ENCODE measurements at regions not wholly inside any gene's neighbourhood (a gene's known extent, or its start where the extent isn't known, plus 50 kb on each side); places are given as distances from the start of the nearest gene placed in this dataset.

- Histone ChIP-seq H3F3A (ENCODE audit: insufficient read depth) (no peaks in the 10 kb centered on the region; the same call in 1 of the 2 replicates), H3K79me2 (ENCODE audit: insufficient read depth) (no peaks in the 10 kb centered on the region), H3K36me3 (ENCODE audit: low read depth) (no peaks in the 10 kb centered on the region), H3K27ac (no peak overlapping the region), H2AFZ (peak overlapping the region; percentile 47; the same call in 1 of the 2 replicates), H3K9me3 (ENCODE audit: low read depth) (no peaks in the 10 kb centered on the region), H3K4me3 (no peak overlapping the region), H4K20me1 (ENCODE audit: insufficient read depth) (no peaks in the 10 kb centered on the region), H3K9ac (no peak overlapping the region), H3K27me3 (replicated peaks; ENCODE audit: insufficient read depth) (no peaks in the 10 kb centered on the region), H3K4me1 (ENCODE audit: insufficient read depth) (peaks cover 18% of the 10 kb centered on the region; the same call in 1 of the 2 replicates), H3K4me2 (ENCODE audit: unreplicated experiment) (no peak overlapping the region), H3K9me2 (ENCODE audit: insufficient read depth) (no peaks in the 10 kb centered on the region)
- WGBS, 2 experiments (ENCODE audit: low coverage in 1 of 2, low lambda C conversion rate in 2 of 2, missing lambda C conversion rate in 2 of 2), result 7 to 11% methylated on average over 1 of the region's 1 CpG
- no peak for DNase-seq
- in situ Hi-C loops (cut with MboI), result no loop called here
- no peak for TF ChIP-seq EZH2 (IDR thresholded peaks at IDR 0.05; ENCODE audit: insufficient read depth, poor library complexity, severe bottlenecking)
- TF ChIP-seq EZH2phosphoT487 (IDR thresholded peaks at IDR 0.05; ENCODE audit: insufficient read depth, low read depth), result no peak
These were observed 245.0 kb upstream of the RND3 start for GRCh38 chr2:150732491-150732890.

- H3K4me3 ChIP-seq, result no peak overlapping the region
- no peaks in the 10 kb centered on the region for H3K27me3 ChIP-seq (replicated peaks; ENCODE audit: insufficient read depth)
- H3K9me2 ChIP-seq (ENCODE audit: insufficient read depth), result no peaks in the 10 kb centered on the region
- in situ Hi-C loops (cut with MboI), result no loop called here
- no peaks in the 10 kb centered on the region for H4K20me1 ChIP-seq (ENCODE audit: insufficient read depth)
- peaks cover 18% of the 10 kb centered on the region; the same call in 1 of the 2 replicates for H3K4me1 ChIP-seq (ENCODE audit: insufficient read depth)
- TF ChIP-seq EZH2 (IDR thresholded peaks at IDR 0.05; ENCODE audit: insufficient read depth, poor library complexity, severe bottlenecking), result no peak
- TF ChIP-seq EZH2phosphoT487 (IDR thresholded peaks at IDR 0.05; ENCODE audit: insufficient read depth, low read depth), result no peak
- no peaks in the 10 kb centered on the region for H3K9me3 ChIP-seq (ENCODE audit: low read depth)
- peak; percentile 86 for DNase-seq
- H3K79me2 ChIP-seq (ENCODE audit: insufficient read depth), result no peaks in the 10 kb centered on the region
- no peaks in the 10 kb centered on the region for H3K36me3 ChIP-seq (ENCODE audit: low read depth)
- H3K27ac ChIP-seq, result 0 out of 2 replicates have a peak overlapping the region, but pooled peaks have one; percentile 6
- H2AFZ ChIP-seq, result no peak overlapping the region; the same call in 1 of the 2 replicates
- H3K4me2 ChIP-seq (ENCODE audit: unreplicated experiment), result no peak overlapping the region
- H3K9ac ChIP-seq, result 0 out of 2 replicates have a peak overlapping the region, but pooled peaks have one; percentile 17
- no peaks in the 10 kb centered on the region; the same call in 1 of the 2 replicates for H3F3A ChIP-seq (ENCODE audit: insufficient read depth)
These were observed 244.6 kb upstream of the RND3 start for GRCh38 chr2:150732064-150732463.

- 53% methylated on average over 4 of the region's 4 CpGs for WGBS, 2 experiments (ENCODE audit: low coverage in 1 of 2, low lambda C conversion rate in 2 of 2, missing lambda C conversion rate in 2 of 2)
- Histone ChIP-seq H3K4me3 (no peak overlapping the region), H3F3A (ENCODE audit: insufficient read depth) (no peaks in the 10 kb centered on the region; the same call in 1 of the 2 replicates), H3K36me3 (ENCODE audit: low read depth) (no peaks in the 10 kb centered on the region), H2AFZ (no peak overlapping the region), H3K9me3 (ENCODE audit: low read depth) (no peaks in the 10 kb centered on the region), H3K9ac (no peak overlapping the region), H3K27me3 (replicated peaks; ENCODE audit: insufficient read depth) (no peaks in the 10 kb centered on the region), H3K27ac (no peak overlapping the region), H4K20me1 (ENCODE audit: insufficient read depth) (no peaks in the 10 kb centered on the region), H3K9me2 (ENCODE audit: insufficient read depth) (no peaks in the 10 kb centered on the region), H3K79me2 (ENCODE audit: insufficient read depth) (no peaks in the 10 kb centered on the region), H3K4me1 (ENCODE audit: insufficient read depth) (peaks cover 18% of the 10 kb centered on the region; the same call in 1 of the 2 replicates), H3K4me2 (ENCODE audit: unreplicated experiment) (no peak overlapping the region)
- DNase-seq, result peak; percentile 66
- in situ Hi-C loops (cut with MboI), result no loop called here
- no peak for TF ChIP-seq EZH2phosphoT487 (IDR thresholded peaks at IDR 0.05; ENCODE audit: insufficient read depth, low read depth)
- TF ChIP-seq EZH2 (IDR thresholded peaks at IDR 0.05; ENCODE audit: insufficient read depth, poor library complexity, severe bottlenecking), result no peak
These were observed 242.1 kb upstream of the RND3 start for GRCh38 chr2:150729495-150729955.

GRCh38 chr2:150718280-150718679 lies 230.8 kb upstream of the RND3 start:
- Histone ChIP-seq H3K27me3 (replicated peaks; ENCODE audit: insufficient read depth) (no peaks in the 10 kb centered on the region), H3F3A (ENCODE audit: insufficient read depth) (peaks cover 14% of the 10 kb centered on the region), H3K9me2 (ENCODE audit: insufficient read depth) (no peaks in the 10 kb centered on the region), H3K4me3 (no peak overlapping the region), H4K20me1 (ENCODE audit: insufficient read depth) (no peaks in the 10 kb centered on the region), H3K9ac (no peak overlapping the region), H2AFZ (no peak overlapping the region), H3K36me3 (ENCODE audit: low read depth) (no peaks in the 10 kb centered on the region), H3K27ac (no peak overlapping the region), H3K4me1 (ENCODE audit: insufficient read depth) (peaks cover 16% of the 10 kb centered on the region), H3K4me2 (ENCODE audit: unreplicated experiment) (no peak overlapping the region), H3K9me3 (ENCODE audit: low read depth) (no peaks in the 10 kb centered on the region), H3K79me2 (ENCODE audit: insufficient read depth) (no peaks in the 10 kb centered on the region)
- no peak for DNase-seq
- in situ Hi-C loops (cut with MboI), result no loop called here
- TF ChIP-seq EZH2phosphoT487 (IDR thresholded peaks at IDR 0.05; ENCODE audit: insufficient read depth, low read depth), result no peak
- TF ChIP-seq EZH2 (IDR thresholded peaks at IDR 0.05; ENCODE audit: insufficient read depth, poor library complexity, severe bottlenecking), result no peak
- 54 to 60% methylated on average over 1 of the region's 1 CpG for WGBS, 2 experiments (ENCODE audit: low coverage in 1 of 2, low lambda C conversion rate in 2 of 2, missing lambda C conversion rate in 2 of 2)
